ENCODE measurements at regions not wholly inside any gene's neighbourhood (a gene's known extent, or its start where the extent isn't known, plus 50 kb on each side); places are given as distances from the start of the nearest gene placed in this dataset.
A peak's percentile ranks its signal among the peaks of the same experiment; 100 is the strongest.

- TF ChIP-seq CTCF (IDR thresholded peaks at IDR 0.05 in 8 of 11, conservative IDR thresholded peaks at IDR 0.05 in 3 of 11) = no peak
- no peak for TF ChIP-seq POLR2A (IDR thresholded peaks at IDR 0.05)
- TF ChIP-seq POLR2AphosphoS5 (IDR thresholded peaks at IDR 0.05) = peak in 1 of 3 donors; percentile 32
Measured at GRCh38 chr12:118651487-118651886, 275.1 kb downstream of the SUDS3 start.

Data from spleen (tissue), 7 donors.